A549 (cell line): ENCODE measurements at regions not wholly inside any gene's neighbourhood (a gene's known extent, or its start where the extent isn't known, plus 50 kb on each side); places are given as distances from the start of the nearest gene placed in this dataset.

Source experiments
- ATAC-seq, 2 experiments: fragments of 200-7000 bp in 1 of 2; fragments of >200 bp in 1 of 2; cut with Nextera tagmentation in 1 of 2; cut with Tn5 transposase in 1 of 2; 3 replicates each; pipeline versions ENCODE4 v1.8.0 to v1.9.1; 2018 to 2020; ENCODE audit warnings: mild to moderate bottlenecking in 1 of 2, moderate library complexity in 1 of 2
- CTCF ChIA-PET: fragments of 300-600 bp; sonication (Branson Sonifier 250); formaldehyde crosslinking; extraction: SDS; loops from one replicate; lab custom pipeline; 2021; ENCODE audit warnings: antibody characterized with exemption, inconsistent platforms; lab: Yijun Ruan, JAX
- POLR2A ChIA-PET: fragments of 350-600 bp; formaldehyde crosslinking; extraction: SDS; loops from one replicate; lab custom pipeline; 2021; ENCODE audit warnings: antibody characterized with exemption, inconsistent platforms; lab: Yijun Ruan, JAX
- DNase-seq, 2 experiments: peaks; one replicate each; pipeline versions ENCODE4 v3.0.0 to v3.0.0-alpha.2; 2011 to 2016; ENCODE audit warnings: low read depth in 1 of 2, low spot score in 1 of 2
- FAIRE-seq: peaks from 2 replicates; lab custom pipeline; 2011; peaks lifted over from hg19 to GRCh38; lab: Jason Lieb, UNC
- H3K27ac ChIP-seq, 2 experiments: fragments of >200 bp; sonication (Bioruptor Twin); formaldehyde crosslinking; 3 replicates each; pipeline ENCODE4 v1.5.1; 2016 to 2017
- H3K4me1 ChIP-seq: fragments of >200 bp; sonication (Bioruptor Twin); formaldehyde crosslinking; 3 replicates; pipeline ENCODE4 v1.6.1; 2016
- H3K4me2 ChIP-seq: fragments of >200 bp; sonication (Bioruptor Twin); formaldehyde crosslinking; 3 replicates; pipeline ENCODE4 v1.6.1; 2016
- H3K4me3 ChIP-seq: fragments of >200 bp; sonication (Bioruptor Twin); formaldehyde crosslinking; 3 replicates; pipeline ENCODE4 v1.5.1; 2016
- H3K9me3 ChIP-seq: fragments of >200 bp; sonication (Bioruptor Twin); formaldehyde crosslinking; 3 replicates; pipeline ENCODE4 v1.6.1; 2016
- EHF ChIP-seq: fragments of 250-450 bp; sonication (Bioruptor Pico); IDR thresholded peaks from 2 replicates; pipeline ENCODE4 v1.5.0; 2020; ENCODE audit warnings: mild to moderate bottlenecking
- FOSL2 ChIP-seq, 2 experiments: fragments of 450-650 bp in 1 of 2; fragments of >200 bp in 1 of 2; sonication (Bioruptor Twin) in 1 of 2; formaldehyde crosslinking; IDR thresholded peaks; 2 replicates each; pipeline versions ENCODE4 v1.5.0 to v1.6.1; 2016 to 2020; ENCODE audit warnings: mild to moderate bottlenecking in 1 of 2, moderate library complexity in 1 of 2
- FOXS1 ChIP-seq: fragments of 250-450 bp; sonication (Bioruptor Pico); IDR thresholded peaks from 2 replicates; pipeline ENCODE4 v1.5.0; 2020; ENCODE audit warnings: mild to moderate bottlenecking, moderate library complexity
- GATA3 ChIP-seq: IDR thresholded peaks from 2 replicates; pipeline ENCODE4 v1.6.1; 2012; ENCODE audit warnings: borderline replicate concordance
- HEYL ChIP-seq: fragments of 250-450 bp; sonication (Bioruptor Pico); IDR thresholded peaks from 2 replicates; pipeline ENCODE4 v1.8.0; 2021; ENCODE audit warnings: mild to moderate bottlenecking, moderate library complexity
- HMGXB4 ChIP-seq: fragments of 250-450 bp; sonication (Bioruptor Pico); IDR thresholded peaks from 2 replicates; pipeline ENCODE4 v1.5.0; 2021; ENCODE audit warnings: mild to moderate bottlenecking, moderate library complexity, borderline replicate concordance
- HOXB13 ChIP-seq: fragments of 250-450 bp; sonication (Bioruptor Pico); IDR thresholded peaks from 2 replicates; pipeline ENCODE4 v1.5.0; 2020; ENCODE audit warnings: low read depth, mild to moderate bottlenecking, moderate library complexity
- HOXB5 ChIP-seq: fragments of 250-450 bp; sonication (Bioruptor Pico); IDR thresholded peaks from 2 replicates; pipeline ENCODE4 v1.5.0; 2020; ENCODE audit warnings: mild to moderate bottlenecking, moderate library complexity
- JUNB ChIP-seq: fragments of >200 bp; sonication (Bioruptor Twin); formaldehyde crosslinking; IDR thresholded peaks from 2 replicates; pipeline ENCODE4 v1.6.1; 2016
- KDM1A ChIP-seq: fragments of 200-600 bp; sonication (generic); IDR thresholded peaks from 2 replicates; pipeline ENCODE4 v1.6.1; 2016; ENCODE audit warnings: low read depth, mild to moderate bottlenecking
- KDM5A ChIP-seq: fragments of 200-600 bp; sonication (generic); IDR thresholded peaks from 2 replicates; pipeline ENCODE4 v1.6.1; 2016; ENCODE audit warnings: antibody characterized with exemption, mild to moderate bottlenecking
- MAFK ChIP-seq: fragments of 450-650 bp; IDR thresholded peaks from 2 replicates; pipeline ENCODE4 v1.6.1; 2014; ENCODE audit not compliant: partially characterized antibody
- NFE2L2 ChIP-seq: fragments of 150-350 bp; conservative IDR thresholded peaks from 2 replicates; pipeline ENCODE4 v1.6.1; 2014; ENCODE audit warnings: low read length
- NPAS2 ChIP-seq: fragments of 250-450 bp; sonication (Bioruptor Pico); IDR thresholded peaks from 2 replicates; pipeline ENCODE4 v1.8.0; 2022; ENCODE audit warnings: mild to moderate bottlenecking, moderate library complexity, borderline replicate concordance
- NR3C1 ChIP-seq: fragments of >200 bp; sonication (Bioruptor Twin); formaldehyde crosslinking; IDR thresholded peaks from 3 replicates; pipeline ENCODE4 v1.6.1; 2017
- POLR2A ChIP-seq: IDR thresholded peaks from 2 replicates; pipeline ENCODE4 v1.6.1; 2012; ENCODE audit warnings: mild to moderate bottlenecking, low read length
- POLR2AphosphoS2 ChIP-seq: conservative IDR thresholded peaks from 2 replicates; pipeline ENCODE4 v1.6.1; 2012; ENCODE audit warnings: low read length, improper control_type of control experiment, inconsistent platforms
- RAD21 ChIP-seq, 2 experiments: fragments of >200 bp in 1 of 2; sonication (Bioruptor Twin) in 1 of 2; formaldehyde crosslinking in 1 of 2; IDR thresholded peaks in 1 of 2; conservative IDR thresholded peaks in 1 of 2; 2 replicates in 1 of 2; 3 replicates in 1 of 2; pipeline ENCODE4 v1.6.1; 2012 to 2018; ENCODE audit warnings: inconsistent platforms in 1 of 2
- SMC3 ChIP-seq: fragments of >200 bp; sonication (Bioruptor Twin); formaldehyde crosslinking; IDR thresholded peaks from 3 replicates; pipeline ENCODE4 v1.6.1; 2018; ENCODE audit warnings: inconsistent platforms
- SREBF2 ChIP-seq: fragments of 450-650 bp; IDR thresholded peaks from 2 replicates; pipeline ENCODE4 v1.6.1; 2014; ENCODE audit warnings: mild to moderate bottlenecking, moderate library complexity
- whole genome bisulfite sequencing: methylation state at CpG from one replicate; pipeline ENCODE4 v1.1.6; 2017; ENCODE audit errors: missing lambda C conversion rate; 5-methylcytosine and 5-hydroxymethylcytosine counted together
- TF ChIP-seq, protein P1 (sequence below): fragments of 250-450 bp; sonication (Bioruptor Pico); IDR thresholded peaks from 2 replicates; pipeline ENCODE4 v1.5.0; 2020; ENCODE audit warnings: low read depth, mild to moderate bottlenecking, moderate library complexity
- TF ChIP-seq, protein P2 (sequence below): IDR thresholded peaks from 2 replicates; pipeline ENCODE4 v1.6.1; 2012
- TF ChIP-seq, protein P3 (sequence below): IDR thresholded peaks from 2 replicates; pipeline ENCODE4 v1.6.1; 2012; ENCODE audit warnings: low read depth, borderline replicate concordance
- TF ChIP-seq, protein P4 (sequence below): fragments of >200 bp; sonication (Bioruptor Twin); formaldehyde crosslinking; IDR thresholded peaks from 3 replicates; pipeline ENCODE4 v1.6.1; 2016
- TF ChIP-seq, protein P5 (sequence below): fragments of 450-650 bp; IDR thresholded peaks from 2 replicates; pipeline ENCODE4 v1.6.1; 2014; ENCODE audit warnings: antibody characterized with exemption

- POLR2A ChIA-PET, result no interaction called here
Observed at GRCh38 chrX:56025872-56026571, 206.1 kb upstream of the KLF8 start.

DNA sequence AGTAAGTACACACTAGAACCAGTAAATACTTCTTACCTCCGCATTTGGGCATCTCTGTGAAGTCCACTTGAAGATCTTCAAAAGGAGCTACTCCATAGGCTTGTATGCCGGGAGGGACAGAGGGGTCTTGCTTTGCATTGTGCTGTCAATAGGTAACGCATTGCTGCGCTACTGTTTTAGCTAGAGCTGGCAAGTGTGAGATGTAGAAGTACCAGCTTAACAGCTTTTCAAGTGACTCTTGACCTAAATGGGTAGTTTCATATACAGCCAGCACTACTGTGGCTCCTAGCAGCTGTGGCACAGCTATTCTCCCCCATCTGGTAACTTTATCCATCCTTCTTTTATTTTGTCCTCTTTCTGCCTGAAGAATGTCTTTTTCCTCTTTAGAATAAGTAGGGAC lies 205.3 kb upstream of the KLF8 start:
- no peak for DNase-seq
- H3K4me2 ChIP-seq, result no peak overlapping the region
- CTCF ChIA-PET, result no interaction called here
- no peaks in the 10 kb centered on the region for H3K9me3 ChIP-seq
- POLR2A ChIA-PET, result no interaction called here
- H3K27ac ChIP-seq, result no peak overlapping the region
- FAIRE-seq, result no peak
- no peaks in the 10 kb centered on the region for H3K4me1 ChIP-seq
- TF ChIP-seq FOSL2 (IDR thresholded peaks at IDR 0.05), result no peak
- no peak for TF ChIP-seq FOSL2 (CRISPR knock-in tag; IDR thresholded peaks at IDR 0.05)
- no peak for ATAC-seq
- H3K4me3 ChIP-seq, result no peak overlapping the region
- 71% methylated on average over 4 of the region's 4 CpGs for WGBS

More at GRCh38 chrX:56025872-56026571, 206.1 kb upstream of the KLF8 start:
- H3K9me3 ChIP-seq, result no peaks in the 10 kb centered on the region
- CTCF ChIA-PET, result no interaction called here
- no peak overlapping the region for H3K4me3 ChIP-seq
- 22% methylated on average over 6 of the region's 11 CpGs for WGBS
- DNase-seq, result peak in 1 of 2 experiments; percentile 22
- no peak overlapping the region for H3K27ac ChIP-seq
- TF ChIP-seq JUNB (no peak), RAD21 (conservative IDR thresholded peaks at IDR 0.05 in 1 of 2, IDR thresholded peaks at IDR 0.05 in 1 of 2) (0 out of 5 replicates have a peak, but pooled peaks of 1 of the 2 experiments have one; percentile 18)
- ATAC-seq, result no peak
- FAIRE-seq, result peak; percentile 18
- no peak overlapping the region for H3K4me2 ChIP-seq
- H3K4me1 ChIP-seq, result no peaks in the 10 kb centered on the region

DNA sequence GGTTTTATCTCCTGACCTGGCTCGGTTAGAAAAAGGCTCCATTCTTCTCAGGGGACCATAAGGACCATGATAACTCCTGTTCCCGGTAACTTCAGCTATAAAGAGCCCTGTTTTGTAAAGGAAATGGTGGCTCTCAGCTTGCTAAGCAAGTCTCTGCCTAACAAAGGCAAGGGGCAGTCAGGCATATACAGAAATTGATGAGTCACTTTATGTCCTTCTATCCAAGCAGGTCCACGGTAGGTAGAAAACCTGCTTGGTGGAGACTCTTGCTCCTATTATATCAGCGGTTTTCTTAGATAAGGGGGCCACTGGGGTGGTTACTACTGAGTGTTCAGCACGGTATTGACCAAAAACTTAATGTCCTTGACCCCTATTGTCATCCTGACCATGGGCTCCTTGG lies 203.0 kb upstream of the KLF8 start:
- TF ChIP-seq, protein P1, sequence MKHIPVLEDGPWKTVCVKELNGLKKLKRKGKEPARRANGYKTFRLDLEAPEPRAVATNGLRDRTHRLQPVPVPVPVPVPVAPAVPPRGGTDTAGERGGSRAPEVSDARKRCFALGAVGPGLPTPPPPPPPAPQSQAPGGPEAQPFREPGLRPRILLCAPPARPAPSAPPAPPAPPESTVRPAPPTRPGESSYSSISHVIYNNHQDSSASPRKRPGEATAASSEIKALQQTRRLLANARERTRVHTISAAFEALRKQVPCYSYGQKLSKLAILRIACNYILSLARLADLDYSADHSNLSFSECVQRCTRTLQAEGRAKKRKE (CRISPR knock-in tag), result no peak
- TF ChIP-seq, protein P2, sequence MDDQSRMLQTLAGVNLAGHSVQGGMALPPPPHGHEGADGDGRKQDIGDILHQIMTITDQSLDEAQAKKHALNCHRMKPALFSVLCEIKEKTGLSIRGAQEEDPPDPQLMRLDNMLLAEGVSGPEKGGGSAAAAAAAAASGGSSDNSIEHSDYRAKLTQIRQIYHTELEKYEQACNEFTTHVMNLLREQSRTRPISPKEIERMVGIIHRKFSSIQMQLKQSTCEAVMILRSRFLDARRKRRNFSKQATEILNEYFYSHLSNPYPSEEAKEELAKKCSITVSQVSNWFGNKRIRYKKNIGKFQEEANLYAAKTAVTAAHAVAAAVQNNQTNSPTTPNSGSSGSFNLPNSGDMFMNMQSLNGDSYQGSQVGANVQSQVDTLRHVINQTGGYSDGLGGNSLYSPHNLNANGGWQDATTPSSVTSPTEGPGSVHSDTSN, result no peak
- no peak for TF ChIP-seq KDM5A
- no peak for TF ChIP-seq HEYL
- TF ChIP-seq NR3C1, result no peak
- TF ChIP-seq FOXS1 (CRISPR knock-in tag), result no peak
- no peak for TF ChIP-seq MAFK
- Histone ChIP-seq H3K4me2 (no peak overlapping the region), H3K4me3 (no peak overlapping the region), H3K4me1 (no peaks in the 10 kb centered on the region), H3K27ac (no peak overlapping the region), H3K9me3 (no peaks in the 10 kb centered on the region)
- POLR2A ChIA-PET, result no interaction called here
- ATAC-seq (no peak), DNase-seq (no peak), FAIRE-seq (no peak)
- 26% methylated on average over 4 of the region's 5 CpGs for WGBS
- CTCF ChIA-PET, result no interaction called here

GRCh38 chrX:56029691-56030090 lies 202.5 kb upstream of the KLF8 start:
- ChIA-PET CTCF (no interaction called here), POLR2A (no interaction called here)
- Histone ChIP-seq H3K4me3 (no peak overlapping the region), H3K9me3 (no peaks in the 10 kb centered on the region), H3K4me2 (no peak overlapping the region), H3K27ac (no peak overlapping the region), H3K4me1 (no peaks in the 10 kb centered on the region)
- FAIRE-seq, result no peak
- 34% methylated on average over 8 of the region's 8 CpGs for WGBS
- no peak for DNase-seq
- TF ChIP-seq, protein P3, sequence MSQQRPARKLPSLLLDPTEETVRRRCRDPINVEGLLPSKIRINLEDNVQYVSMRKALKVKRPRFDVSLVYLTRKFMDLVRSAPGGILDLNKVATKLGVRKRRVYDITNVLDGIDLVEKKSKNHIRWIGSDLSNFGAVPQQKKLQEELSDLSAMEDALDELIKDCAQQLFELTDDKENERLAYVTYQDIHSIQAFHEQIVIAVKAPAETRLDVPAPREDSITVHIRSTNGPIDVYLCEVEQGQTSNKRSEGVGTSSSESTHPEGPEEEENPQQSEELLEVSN, result no peak
- TF ChIP-seq SMC3, result no peak
- TF ChIP-seq, protein P4, sequence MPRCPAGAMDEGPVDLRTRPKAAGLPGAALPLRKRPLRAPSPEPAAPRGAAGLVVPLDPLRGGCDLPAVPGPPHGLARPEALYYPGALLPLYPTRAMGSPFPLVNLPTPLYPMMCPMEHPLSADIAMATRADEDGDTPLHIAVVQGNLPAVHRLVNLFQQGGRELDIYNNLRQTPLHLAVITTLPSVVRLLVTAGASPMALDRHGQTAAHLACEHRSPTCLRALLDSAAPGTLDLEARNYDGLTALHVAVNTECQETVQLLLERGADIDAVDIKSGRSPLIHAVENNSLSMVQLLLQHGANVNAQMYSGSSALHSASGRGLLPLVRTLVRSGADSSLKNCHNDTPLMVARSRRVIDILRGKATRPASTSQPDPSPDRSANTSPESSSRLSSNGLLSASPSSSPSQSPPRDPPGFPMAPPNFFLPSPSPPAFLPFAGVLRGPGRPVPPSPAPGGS, result no peak
- no peak for TF ChIP-seq NPAS2
- no peak for TF ChIP-seq GATA3
- no peak for TF ChIP-seq RAD21 (conservative IDR thresholded peaks at IDR 0.05 in 1 of 2, IDR thresholded peaks at IDR 0.05 in 1 of 2)
- TF ChIP-seq JUNB, result no peak
- TF ChIP-seq NFE2L2, result no peak
- TF ChIP-seq HOXB13 (CRISPR knock-in tag), result no peak
- TF ChIP-seq, protein P5, sequence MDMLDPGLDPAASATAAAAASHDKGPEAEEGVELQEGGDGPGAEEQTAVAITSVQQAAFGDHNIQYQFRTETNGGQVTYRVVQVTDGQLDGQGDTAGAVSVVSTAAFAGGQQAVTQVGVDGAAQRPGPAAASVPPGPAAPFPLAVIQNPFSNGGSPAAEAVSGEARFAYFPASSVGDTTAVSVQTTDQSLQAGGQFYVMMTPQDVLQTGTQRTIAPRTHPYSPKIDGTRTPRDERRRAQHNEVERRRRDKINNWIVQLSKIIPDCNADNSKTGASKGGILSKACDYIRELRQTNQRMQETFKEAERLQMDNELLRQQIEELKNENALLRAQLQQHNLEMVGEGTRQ, result no peak
- TF ChIP-seq HOXB5 (CRISPR knock-in tag), result no peak
- TF ChIP-seq SREBF2, result no peak
- TF ChIP-seq HMGXB4 (CRISPR knock-in tag), result no peak
- TF ChIP-seq KDM1A, result no peak
- no peak for TF ChIP-seq EHF (CRISPR knock-in tag)
- no peak for TF ChIP-seq POLR2A
- no peak for TF ChIP-seq POLR2AphosphoS2
- no peak for ATAC-seq
